ENCODE measurements at regions not wholly inside any gene's neighbourhood (a gene's known extent, or its start where the extent isn't known, plus 50 kb on each side); places are given as distances from the start of the nearest gene placed in this dataset.
"Not testable (repeated sequence)": the region's sequence is repeated elsewhere in the genome, so short reads cannot be mapped to it uniquely, and the experiment has no call there.

DNA sequence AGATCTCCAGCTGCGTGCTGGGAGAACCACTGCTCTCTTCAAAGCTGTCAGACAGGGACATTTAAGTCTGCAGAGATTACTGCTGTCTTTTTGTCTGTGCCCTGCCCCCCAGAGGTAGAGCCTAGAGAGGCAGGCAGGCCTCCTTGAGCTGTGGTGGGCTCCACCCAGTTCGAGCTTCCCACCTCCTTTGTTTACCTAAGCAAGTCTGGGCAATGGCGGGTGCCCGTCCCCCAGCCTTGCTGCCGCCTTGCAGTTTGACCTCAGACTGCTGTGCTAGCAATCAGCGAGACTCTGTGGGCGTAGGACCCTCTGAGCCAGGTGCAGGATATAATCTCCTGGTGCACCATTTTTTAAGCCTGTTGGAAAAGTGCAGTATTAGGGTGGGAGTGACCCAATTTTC lies 128.6 kb downstream of the ACTR3 start:
- DNase-seq, result not testable (repeated sequence)

DNA sequence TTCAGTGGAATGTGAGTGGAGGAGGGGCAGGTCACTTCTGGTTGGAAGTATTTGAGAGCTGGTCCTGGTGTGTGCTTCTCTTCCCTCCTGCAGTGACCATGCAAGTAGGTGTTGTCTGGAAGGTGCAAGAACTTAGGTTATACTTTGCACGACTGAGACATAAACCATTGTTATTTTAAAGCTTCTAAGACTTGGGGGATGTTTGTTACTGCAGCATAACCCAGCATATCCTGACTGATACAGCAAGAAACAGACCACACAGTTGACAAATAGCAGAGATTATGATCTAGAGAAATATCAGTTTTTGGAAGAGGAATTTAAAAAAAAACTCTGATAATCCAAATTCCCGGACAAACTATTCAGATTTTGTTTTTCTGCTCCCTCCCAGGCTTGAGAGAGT lies 130.8 kb downstream of the ACTR3 start:
- DNase-seq, result no peak

DNA sequence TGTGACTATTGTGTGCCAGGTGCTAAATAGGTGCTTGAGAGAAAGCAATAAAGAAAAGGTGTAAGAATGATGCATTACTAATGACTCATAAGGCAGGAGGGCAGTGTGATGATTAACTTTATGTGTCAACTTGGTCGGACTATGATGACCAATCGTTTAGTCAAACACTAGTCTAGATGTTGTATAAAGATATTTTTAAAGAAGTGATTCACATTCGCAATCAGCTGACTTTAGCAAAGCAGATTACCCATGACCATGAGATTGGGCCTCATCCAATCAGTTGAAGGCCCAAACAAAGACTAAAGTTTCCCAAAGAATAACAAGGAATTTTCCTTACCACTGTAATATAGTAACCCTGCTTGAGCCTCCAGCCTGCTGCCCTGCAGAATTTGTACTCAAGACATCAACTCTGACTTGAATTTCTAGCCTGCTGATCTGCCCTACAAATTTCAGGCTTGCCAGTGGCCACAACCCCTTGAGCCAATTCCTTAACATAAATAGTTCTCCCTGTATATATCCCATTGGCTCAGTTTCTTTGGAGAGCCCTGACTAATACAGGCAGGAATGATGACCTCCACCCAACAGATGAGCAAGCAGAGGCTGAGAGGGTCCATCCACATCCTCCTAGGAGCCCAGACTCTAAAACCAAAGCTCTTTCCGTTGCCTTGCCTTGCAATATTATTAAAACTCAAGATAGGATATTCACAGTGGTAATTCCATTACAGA lies 132.6 kb downstream of the ACTR3 start:
- DNase-seq, result no peak

- no peak for DNase-seq
These were observed 134.4 kb downstream of the ACTR3 start for GRCh38 chr2:114024326-114024725.

- no peak for DNase-seq
These were observed 135.1 kb downstream of the ACTR3 start for GRCh38 chr2:114025030-114025429.

DNA sequence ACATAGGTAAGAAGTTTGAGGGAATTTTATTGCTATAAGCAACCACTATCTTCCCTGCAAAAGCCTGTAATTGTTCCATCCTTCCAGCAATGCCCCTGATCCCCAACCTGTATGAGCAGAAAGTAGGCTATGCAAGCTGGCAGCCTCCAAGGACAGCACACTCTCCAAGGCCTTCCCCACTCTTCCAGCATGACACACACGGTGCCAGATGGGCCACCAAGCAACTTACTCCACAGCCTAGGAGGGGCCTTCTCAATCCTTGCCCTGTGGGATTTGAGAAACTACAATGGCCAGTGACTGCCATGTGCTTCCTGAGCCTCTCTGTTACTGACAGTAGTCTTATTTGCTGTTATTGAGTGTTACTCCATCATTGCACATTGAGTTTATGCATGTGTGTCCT lies 137.5 kb downstream of the ACTR3 start:
- no peak for DNase-seq

GRCh38 chr2:114031605-114032505 lies 142.0 kb downstream of the ACTR3 start:
- no peak for DNase-seq

DNA sequence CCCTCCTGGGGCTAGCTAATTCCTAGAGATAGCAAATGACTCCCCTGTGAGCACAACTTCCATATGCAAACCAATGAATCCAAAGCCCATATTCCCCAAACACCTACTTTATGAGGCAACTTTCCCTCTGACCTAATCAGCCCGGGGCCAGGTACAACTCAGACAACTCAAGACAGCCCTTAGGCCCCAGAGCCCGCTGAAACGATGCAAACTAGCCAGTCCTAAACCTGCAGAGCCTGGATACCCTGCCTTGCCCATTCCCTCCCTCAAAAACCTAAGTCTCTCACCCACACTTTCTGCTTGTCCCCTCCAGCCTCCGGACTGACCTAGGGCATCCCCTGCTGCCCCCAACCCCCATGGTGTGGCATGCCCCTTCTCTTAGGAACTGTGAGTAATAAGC lies 142.8 kb downstream of the ACTR3 start:
- DNase-seq, result no peak

DNA sequence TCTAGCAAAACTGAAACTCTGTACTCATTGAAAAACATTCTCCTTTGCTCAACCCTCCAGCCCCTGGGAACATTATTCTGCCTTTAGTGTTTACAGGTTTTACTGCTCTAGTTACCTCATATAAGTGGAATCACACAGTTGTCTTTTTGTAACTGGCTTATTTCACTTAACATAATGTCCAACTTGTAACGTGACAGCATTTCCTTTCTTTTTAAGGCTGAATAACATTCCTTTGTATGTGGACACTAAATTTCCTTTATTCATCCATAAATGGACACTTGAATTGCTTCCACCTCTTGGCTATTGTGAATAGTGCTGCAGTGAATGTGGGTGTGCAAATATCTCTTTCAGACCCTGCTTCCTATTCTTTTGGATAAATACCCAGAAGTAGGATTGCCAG lies 144.9 kb downstream of the ACTR3 start:
- DNase-seq, result no peak

- no peak for DNase-seq
These were observed 148.8 kb downstream of the ACTR3 start for GRCh38 chr2:114038710-114039109.

- DNase-seq, result no peak
These were observed 149.8 kb downstream of the ACTR3 start for GRCh38 chr2:114039677-114040076.

DNA sequence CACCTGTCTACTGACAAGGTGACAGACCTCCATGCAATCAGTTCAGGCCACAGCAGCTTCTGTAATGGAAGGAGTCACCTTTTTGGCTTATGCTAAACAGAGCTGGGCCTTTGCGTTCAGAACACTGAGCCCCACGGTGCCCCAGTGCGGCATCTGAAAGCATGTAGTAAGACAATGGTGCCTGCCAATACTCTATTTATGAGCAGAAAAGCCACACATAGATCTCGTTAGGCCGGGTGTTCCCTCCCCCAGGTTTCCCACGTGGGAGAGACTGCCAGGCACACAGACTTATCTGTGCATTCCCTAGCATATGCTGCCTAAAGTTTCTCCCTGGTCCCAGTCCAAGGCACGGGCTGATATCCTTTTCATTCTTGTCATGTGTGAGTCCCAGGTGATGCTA lies 150.9 kb downstream of the ACTR3 start:
- no peak for DNase-seq

DNA sequence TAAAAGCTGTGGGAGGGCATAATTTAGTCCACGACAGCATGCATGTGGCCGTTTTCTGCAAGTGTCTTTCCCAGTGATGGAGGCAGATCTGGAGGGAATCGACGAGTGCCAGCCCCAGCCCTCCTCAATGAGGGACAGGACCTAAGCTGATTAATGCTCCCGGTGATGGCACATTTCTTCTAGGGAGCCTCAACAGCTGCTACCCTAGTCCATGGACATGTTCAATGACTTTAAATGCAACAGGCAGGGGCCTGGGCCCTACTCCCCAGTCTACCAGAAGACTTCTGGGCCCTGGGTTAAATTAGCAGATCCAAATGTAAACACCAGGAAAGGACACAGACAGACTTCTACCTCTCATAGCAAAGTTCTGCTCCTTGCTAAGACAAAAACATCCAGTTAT lies 155.1 kb downstream of the ACTR3 start:
- DNase-seq, result no peak

- no peak for DNase-seq
These were observed 156.5 kb downstream of the ACTR3 start for GRCh38 chr2:114046373-114046772.

DNA sequence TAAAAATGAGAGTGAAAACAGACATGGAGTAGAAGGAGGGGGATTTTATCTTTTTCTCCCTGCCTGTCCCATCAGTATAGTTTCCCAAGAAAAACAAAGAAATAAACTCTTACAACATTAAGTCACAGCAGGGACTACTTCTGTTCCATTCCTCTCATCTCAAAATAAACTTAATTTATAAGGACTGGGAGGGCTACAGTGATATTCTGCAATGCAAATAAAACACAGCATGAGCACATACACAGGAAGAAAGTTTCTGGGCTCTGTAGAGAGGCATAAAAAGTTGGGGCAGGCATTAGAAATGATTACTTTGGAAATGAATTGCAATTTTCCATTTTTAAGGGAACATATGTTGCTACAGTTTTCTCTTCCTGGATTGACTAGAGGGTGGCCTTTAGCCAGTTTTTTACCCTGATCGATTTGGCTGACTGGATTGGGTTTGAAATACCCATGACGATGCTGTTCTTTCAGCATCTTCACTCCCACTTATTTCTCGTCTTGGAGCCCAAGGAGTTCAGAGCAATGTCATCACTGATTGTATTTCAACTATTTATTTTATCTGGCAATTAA lies 157.1 kb downstream of the ACTR3 start:
- no peak for DNase-seq

DNA sequence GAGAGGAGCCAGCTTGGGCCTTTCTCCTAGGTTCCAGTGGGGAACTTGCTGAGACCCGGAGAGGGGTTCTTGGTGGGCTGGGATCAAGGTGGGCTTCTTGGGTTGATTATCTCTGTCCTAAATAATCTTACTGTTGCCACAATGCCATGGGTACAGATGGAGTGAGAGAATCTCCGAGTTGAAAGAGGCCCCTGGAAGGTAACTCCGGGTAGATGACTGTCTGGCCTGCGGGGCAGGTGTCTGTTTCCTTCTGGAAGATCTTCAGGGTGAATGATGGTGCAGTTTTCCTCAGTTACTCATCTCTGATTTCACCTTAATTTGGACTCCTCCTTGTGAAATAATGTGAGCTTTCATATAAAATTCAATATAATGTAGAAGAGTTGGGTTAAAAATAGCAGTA lies 159.4 kb downstream of the ACTR3 start:
- no peak for DNase-seq

- DNase-seq, result no peak
These were observed 159.9 kb downstream of the ACTR3 start for GRCh38 chr2:114049826-114050225.

GRCh38 chr2:114056294-114057143 lies 166.6 kb downstream of the ACTR3 start:
- no peak for DNase-seq

DNA sequence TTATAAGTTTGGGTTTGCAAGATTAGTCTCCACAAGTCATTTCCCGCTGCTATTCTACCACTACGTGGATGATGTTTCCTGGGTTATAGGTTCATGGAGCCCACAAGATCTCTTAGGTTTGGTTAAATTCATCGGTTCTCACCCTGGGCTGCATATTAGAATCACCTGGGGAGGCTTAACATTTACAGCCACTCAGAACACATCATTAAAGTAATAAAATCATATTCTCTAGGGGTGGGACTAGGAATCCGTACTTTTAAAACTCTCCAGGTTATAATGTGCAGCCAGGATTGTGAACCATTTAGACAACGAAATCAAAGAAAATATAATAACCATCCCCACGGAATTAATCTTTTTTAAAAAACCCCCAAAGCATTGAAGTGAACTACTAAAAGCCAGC lies 167.7 kb downstream of the ACTR3 start:
- DNase-seq, result no peak

DNA sequence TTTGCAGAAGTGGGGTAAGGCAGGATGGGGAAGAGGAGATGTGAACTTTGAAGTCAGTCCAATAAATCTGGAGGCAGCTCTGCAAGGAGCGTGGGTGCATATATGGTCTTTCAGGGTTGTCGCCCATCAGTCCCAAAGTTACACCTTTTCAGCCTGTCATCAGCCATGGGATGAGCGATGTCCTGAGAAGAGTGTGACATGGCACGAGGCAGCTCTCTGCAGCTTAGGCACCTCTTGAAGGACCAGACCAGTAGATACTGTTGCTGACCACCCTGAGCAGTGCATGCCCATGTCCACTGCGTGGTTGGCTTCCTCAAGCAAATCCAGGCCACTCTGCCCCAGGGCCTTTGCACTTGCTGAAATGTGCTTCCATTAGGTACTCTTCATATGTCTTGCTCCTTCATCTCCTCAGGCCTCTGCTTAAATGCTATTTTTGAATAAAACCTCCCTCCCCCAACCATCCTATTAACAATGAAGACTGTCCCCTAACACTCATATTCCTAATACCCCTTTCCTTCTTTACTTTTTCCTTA lies 171.7 kb downstream of the ACTR3 start:
- no peak for DNase-seq

DNA sequence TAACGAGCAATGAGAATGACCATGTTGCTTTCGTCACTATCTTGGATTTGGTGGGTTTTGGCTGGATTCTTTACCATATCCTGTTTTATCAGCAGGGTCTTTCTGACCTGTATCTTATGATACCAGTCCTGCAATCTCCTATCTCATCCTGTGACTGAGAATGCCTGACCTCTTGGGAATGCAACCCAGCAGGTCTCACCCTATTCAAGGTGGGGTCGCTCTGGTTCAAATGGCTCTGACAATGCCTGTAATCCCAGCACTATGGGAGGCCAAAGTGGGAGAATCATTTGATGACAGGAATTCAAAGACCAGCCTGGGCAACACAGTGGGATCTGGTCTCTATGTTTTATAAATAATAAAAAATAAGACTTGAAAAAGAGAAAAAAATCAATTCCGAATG lies 173.5 kb downstream of the ACTR3 start:
- DNase-seq, result no peak

DNA sequence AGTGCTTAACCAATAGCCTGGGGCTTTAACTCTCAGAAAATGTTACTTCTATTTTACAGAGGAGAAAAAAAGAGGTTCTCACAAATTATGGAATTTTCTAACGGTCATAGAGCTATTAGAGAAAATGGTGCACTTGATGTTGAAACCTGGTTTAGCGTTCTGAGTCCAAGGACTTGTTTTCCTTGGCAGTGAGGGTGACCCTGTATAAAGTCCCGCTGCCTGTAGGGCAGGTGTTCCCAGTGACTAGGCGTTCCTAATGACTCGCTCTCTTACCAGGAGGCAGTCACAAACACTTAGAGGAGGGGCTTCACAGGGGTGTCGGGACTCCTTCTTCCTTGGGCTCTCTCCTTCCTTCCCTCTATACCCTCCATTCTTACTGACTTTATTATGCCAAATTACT lies 175.8 kb downstream of the ACTR3 start:
- DNase-seq, result no peak
